ENCODE measurements at regions not wholly inside any gene's neighbourhood (a gene's known extent, or its start where the extent isn't known, plus 50 kb on each side); places are given as distances from the start of the nearest gene placed in this dataset.
A peak's percentile ranks its signal among the peaks of the same experiment; 100 is the strongest.
"Not testable (repeated sequence)": the region's sequence is repeated elsewhere in the genome, so short reads cannot be mapped to it uniquely, and the experiment has no call there.

- no peak for DNase-seq (ENCODE audit: low spot score)
Measured at GRCh38 chr21:38912789-38913119, 107.0 kb downstream of the ETS2 start.

- no peak for DNase-seq (ENCODE audit: low spot score)
Measured at GRCh38 chr21:38912102-38912629, 106.4 kb downstream of the ETS2 start.

- no peak for DNase-seq (ENCODE audit: low spot score)
Measured at GRCh38 chr21:38911484-38912101, 105.9 kb downstream of the ETS2 start.

- peak; percentile 6 for DNase-seq (ENCODE audit: low spot score)
Measured at GRCh38 chr21:38910390-38911067, 104.8 kb downstream of the ETS2 start.

GRCh38 chr21:38909929-38910328 is 104.2 kb downstream of the ETS2 start:
- DNase-seq (ENCODE audit: low spot score): no peak

GRCh38 chr21:38909109-38909508 is 103.4 kb downstream of the ETS2 start:
- no peak for DNase-seq (ENCODE audit: low spot score)

GRCh38 chr21:38908537-38908936 is 102.8 kb downstream of the ETS2 start:
- no peak for DNase-seq (ENCODE audit: low spot score)

GRCh38 chr21:38905752-38906151 is 100.0 kb downstream of the ETS2 start:
- DNase-seq (ENCODE audit: low spot score): no peak

- no peak for DNase-seq (ENCODE audit: low spot score)
Measured at GRCh38 chr21:38905328-38905727, 99.6 kb downstream of the ETS2 start.

- no peak for DNase-seq (ENCODE audit: low spot score)
Measured at GRCh38 chr21:38903690-38904139, 98.0 kb downstream of the ETS2 start.

GRCh38 chr21:38902608-38903445 is 97.1 kb downstream of the ETS2 start:
- DNase-seq (ENCODE audit: low spot score): no peak

- DNase-seq (ENCODE audit: low spot score): no peak
Measured at GRCh38 chr21:38900499-38900898, 94.8 kb downstream of the ETS2 start.

GRCh38 chr21:38899985-38900384 is 94.3 kb downstream of the ETS2 start:
- DNase-seq (ENCODE audit: low spot score): not testable (repeated sequence)

GRCh38 chr21:38899277-38899947 is 93.7 kb downstream of the ETS2 start:
- no peak for DNase-seq (ENCODE audit: low spot score)

- DNase-seq (ENCODE audit: low spot score): no peak
Measured at GRCh38 chr21:38898422-38899096, 92.8 kb downstream of the ETS2 start.

GRCh38 chr21:38897532-38898421 is 92.0 kb downstream of the ETS2 start:
- no peak for DNase-seq (ENCODE audit: low spot score)

GRCh38 chr21:38894899-38895298 is 89.2 kb downstream of the ETS2 start:
- no peak for DNase-seq (ENCODE audit: low spot score)

GRCh38 chr21:38888991-38889561 is 83.3 kb downstream of the ETS2 start:
- no peak for DNase-seq (ENCODE audit: low spot score)

GRCh38 chr21:38887749-38888148 is 82.0 kb downstream of the ETS2 start:
- no peak for DNase-seq (ENCODE audit: low spot score)

- DNase-seq (ENCODE audit: low spot score): no peak
Measured at GRCh38 chr21:38887062-38887686, 81.4 kb downstream of the ETS2 start.
